ENCODE measurements at regions not wholly inside any gene's neighbourhood (a gene's known extent, or its start where the extent isn't known, plus 50 kb on each side); places are given as distances from the start of the nearest gene placed in this dataset.

DNA sequence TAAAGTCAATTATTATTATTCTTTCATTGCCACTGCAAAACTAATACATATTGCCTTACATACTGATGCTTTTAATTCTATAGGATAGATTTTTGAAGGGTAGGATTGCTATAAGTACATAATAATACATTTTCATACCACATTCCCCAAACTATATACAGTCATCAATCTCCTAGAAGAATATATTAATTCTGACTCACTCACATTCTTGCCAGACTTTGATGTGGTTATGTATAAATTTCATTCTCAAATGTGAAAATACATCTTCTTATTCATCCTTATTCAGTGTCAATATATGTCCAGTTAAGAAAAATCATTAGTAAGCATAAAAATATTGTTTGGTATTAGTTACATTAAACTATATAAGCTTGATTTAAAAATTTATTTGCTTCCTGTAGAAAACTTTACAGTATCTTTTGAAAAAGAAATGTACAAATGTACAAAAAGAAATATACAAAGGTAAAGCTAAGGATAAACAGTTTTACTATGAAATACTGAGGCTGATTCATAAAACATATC is 458.8 kb upstream of the CNTN5 start:
- TF ChIP-seq, protein P1, sequence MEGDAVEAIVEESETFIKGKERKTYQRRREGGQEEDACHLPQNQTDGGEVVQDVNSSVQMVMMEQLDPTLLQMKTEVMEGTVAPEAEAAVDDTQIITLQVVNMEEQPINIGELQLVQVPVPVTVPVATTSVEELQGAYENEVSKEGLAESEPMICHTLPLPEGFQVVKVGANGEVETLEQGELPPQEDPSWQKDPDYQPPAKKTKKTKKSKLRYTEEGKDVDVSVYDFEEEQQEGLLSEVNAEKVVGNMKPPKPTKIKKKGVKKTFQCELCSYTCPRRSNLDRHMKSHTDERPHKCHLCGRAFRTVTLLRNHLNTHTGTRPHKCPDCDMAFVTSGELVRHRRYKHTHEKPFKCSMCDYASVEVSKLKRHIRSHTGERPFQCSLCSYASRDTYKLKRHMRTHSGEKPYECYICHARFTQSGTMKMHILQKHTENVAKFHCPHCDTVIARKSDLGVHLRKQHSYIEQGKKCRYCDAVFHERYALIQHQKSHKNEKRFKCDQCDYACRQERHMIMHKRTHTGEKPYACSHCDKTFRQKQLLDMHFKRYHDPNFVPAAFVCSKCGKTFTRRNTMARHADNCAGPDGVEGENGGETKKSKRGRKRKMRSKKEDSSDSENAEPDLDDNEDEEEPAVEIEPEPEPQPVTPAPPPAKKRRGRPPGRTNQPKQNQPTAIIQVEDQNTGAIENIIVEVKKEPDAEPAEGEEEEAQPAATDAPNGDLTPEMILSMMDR (IDR thresholded peaks at IDR 0.05; ENCODE audit: insufficient read depth, low read length, poor library complexity, severe bottlenecking) = no peak
- no peaks in the 10 kb centered on the region for H3K36me3 ChIP-seq (ENCODE audit: control insufficient read depth, insufficient read depth, low read length)
- DNase-seq (ENCODE audit: low read depth) = no peak
- no peaks in the 10 kb centered on the region for H3K27me3 ChIP-seq (ENCODE audit: control insufficient read depth, insufficient read depth, low read length)
- H3K4me3 ChIP-seq (ENCODE audit: low read depth, low read length) = no peak overlapping the region

DNA sequence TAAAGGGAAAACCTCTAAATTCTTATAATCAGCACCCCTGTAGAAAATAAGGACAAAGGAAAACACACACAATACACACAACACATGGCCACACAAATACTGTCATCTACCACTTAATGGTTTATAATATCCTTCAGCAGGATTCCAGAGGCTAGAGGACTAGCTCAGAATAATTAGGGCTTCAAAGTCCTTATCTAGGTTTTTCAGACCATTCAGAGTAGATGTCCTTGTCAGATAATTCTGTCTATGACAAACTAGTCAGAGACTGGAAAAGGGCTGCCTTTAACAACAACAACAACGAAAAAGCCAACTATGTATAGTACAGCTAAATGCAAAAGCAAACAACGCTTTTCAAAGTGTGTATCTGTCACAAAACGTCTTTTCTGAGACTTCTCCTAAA is 456.5 kb upstream of the CNTN5 start:
- TF ChIP-seq, protein P1 (IDR thresholded peaks at IDR 0.05; ENCODE audit: insufficient read depth, low read length, poor library complexity, severe bottlenecking) = no peak
- Histone ChIP-seq H3K27me3 (ENCODE audit: control insufficient read depth, insufficient read depth, low read length) (no peaks in the 10 kb centered on the region), H3K4me3 (ENCODE audit: low read depth, low read length) (no peak overlapping the region), H3K36me3 (ENCODE audit: control insufficient read depth, insufficient read depth, low read length) (no peaks in the 10 kb centered on the region)
- no peak for DNase-seq (ENCODE audit: low read depth)

DNA sequence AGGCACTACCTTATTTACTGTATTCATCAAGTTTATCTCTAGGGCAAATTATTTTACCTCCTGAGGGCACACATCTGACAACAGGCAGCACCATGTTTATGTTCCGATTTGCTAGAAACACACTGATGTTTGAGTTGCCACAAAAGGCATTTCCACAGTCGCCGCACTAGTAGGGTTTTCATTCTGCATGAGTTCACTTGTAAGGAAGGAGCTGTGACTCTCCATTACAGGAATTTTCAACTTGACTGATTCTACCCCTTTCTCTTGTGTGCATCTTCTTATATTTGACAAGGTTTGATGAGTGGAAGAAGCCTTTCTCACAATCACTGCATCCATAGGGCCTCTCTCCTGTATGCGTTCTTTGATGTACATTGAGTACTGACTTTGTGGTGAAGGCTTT is 455.9 kb upstream of the CNTN5 start:
- TF ChIP-seq, protein P1 (IDR thresholded peaks at IDR 0.05; ENCODE audit: insufficient read depth, low read length, poor library complexity, severe bottlenecking) = no peak
- no peak for DNase-seq (ENCODE audit: low read depth)
- Histone ChIP-seq H3K36me3 (ENCODE audit: control insufficient read depth, insufficient read depth, low read length) (no peaks in the 10 kb centered on the region), H3K4me3 (ENCODE audit: low read depth, low read length) (no peak overlapping the region), H3K27me3 (ENCODE audit: control insufficient read depth, insufficient read depth, low read length) (no peaks in the 10 kb centered on the region)

DNA sequence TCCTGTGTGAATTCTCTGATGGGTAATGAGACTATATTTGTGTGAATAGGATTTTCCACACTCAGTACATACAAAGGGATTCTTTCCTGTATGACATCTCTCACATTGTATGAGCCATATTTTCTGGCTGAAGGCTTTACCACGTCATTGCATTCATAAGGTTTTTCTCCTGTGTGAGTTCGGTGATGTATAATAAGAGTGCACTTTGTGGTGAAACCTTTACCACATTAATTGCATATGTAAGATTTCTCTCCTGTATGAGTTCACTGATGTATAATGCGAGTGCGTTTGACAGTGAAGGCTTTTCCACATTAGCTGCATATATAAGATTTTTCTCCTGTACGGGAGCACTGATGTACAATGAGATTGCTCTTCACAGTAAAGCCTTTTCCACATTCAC is 455.4 kb upstream of the CNTN5 start:
- H3K4me3 ChIP-seq (ENCODE audit: low read depth, low read length) = no peak overlapping the region
- no peak for DNase-seq (ENCODE audit: low read depth)
- H3K27me3 ChIP-seq (ENCODE audit: control insufficient read depth, insufficient read depth, low read length) = no peaks in the 10 kb centered on the region
- TF ChIP-seq, protein P1 (IDR thresholded peaks at IDR 0.05; ENCODE audit: insufficient read depth, low read length, poor library complexity, severe bottlenecking) = no peak
- H3K36me3 ChIP-seq (ENCODE audit: control insufficient read depth, insufficient read depth, low read length) = no peaks in the 10 kb centered on the region

DNA sequence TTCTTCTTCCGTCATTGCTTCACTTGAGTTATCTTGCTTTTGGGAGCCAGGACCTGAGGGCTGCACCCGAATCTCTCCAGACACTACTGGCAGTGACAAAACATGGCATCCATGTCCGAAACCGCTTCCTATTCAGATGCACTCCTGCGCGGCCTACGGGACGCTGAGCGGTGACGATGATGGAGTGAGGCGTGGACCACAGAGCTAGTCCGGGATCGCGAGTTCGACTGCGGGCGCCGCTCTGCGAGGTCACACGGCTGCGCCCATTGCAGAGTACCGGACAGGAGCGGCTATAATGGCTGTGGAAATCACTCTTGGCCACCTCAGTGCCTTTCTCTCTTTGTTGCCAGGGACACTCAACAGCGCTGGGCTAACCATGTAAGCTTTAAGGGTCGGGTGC is 453.8 kb upstream of the CNTN5 start:
- no peak overlapping the region for H3K4me3 ChIP-seq (ENCODE audit: low read depth, low read length)
- TF ChIP-seq, protein P1 (IDR thresholded peaks at IDR 0.05; ENCODE audit: insufficient read depth, low read length, poor library complexity, severe bottlenecking) = no peak
- no peaks in the 10 kb centered on the region for H3K36me3 ChIP-seq (ENCODE audit: control insufficient read depth, insufficient read depth, low read length)
- H3K27me3 ChIP-seq (ENCODE audit: control insufficient read depth, insufficient read depth, low read length) = no peaks in the 10 kb centered on the region
- DNase-seq (ENCODE audit: low read depth) = no peak

DNA sequence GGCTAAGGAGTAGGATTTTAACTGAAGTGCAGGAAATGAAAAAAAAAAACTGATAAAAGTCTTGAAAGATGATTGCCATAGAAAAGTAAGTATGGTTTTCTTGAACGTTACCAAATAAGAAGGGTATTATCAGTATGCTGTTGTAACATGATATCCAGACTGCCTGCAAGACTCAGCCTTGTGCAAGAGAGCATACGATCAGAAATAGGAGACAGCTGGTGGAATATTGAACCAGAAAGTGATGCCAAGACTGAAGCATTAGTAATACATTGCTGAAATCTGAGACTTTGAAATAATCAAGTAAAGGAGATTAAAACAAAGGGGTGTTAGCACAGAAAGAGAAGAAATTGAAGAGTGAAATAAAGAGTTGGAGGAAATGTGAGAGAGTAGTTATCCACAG is 452.7 kb upstream of the CNTN5 start:
- H3K4me3 ChIP-seq (ENCODE audit: low read depth, low read length) = no peak overlapping the region
- no peaks in the 10 kb centered on the region for H3K27me3 ChIP-seq (ENCODE audit: control insufficient read depth, insufficient read depth, low read length)
- TF ChIP-seq, protein P1 (IDR thresholded peaks at IDR 0.05; ENCODE audit: insufficient read depth, low read length, poor library complexity, severe bottlenecking) = no peak
- H3K36me3 ChIP-seq (ENCODE audit: control insufficient read depth, insufficient read depth, low read length) = no peaks in the 10 kb centered on the region
- no peak for DNase-seq (ENCODE audit: low read depth)
